ENCODE measurements at regions not wholly inside any gene's neighbourhood (a gene's known extent, or its start where the extent isn't known, plus 50 kb on each side); places are given as distances from the start of the nearest gene placed in this dataset.

DNA sequence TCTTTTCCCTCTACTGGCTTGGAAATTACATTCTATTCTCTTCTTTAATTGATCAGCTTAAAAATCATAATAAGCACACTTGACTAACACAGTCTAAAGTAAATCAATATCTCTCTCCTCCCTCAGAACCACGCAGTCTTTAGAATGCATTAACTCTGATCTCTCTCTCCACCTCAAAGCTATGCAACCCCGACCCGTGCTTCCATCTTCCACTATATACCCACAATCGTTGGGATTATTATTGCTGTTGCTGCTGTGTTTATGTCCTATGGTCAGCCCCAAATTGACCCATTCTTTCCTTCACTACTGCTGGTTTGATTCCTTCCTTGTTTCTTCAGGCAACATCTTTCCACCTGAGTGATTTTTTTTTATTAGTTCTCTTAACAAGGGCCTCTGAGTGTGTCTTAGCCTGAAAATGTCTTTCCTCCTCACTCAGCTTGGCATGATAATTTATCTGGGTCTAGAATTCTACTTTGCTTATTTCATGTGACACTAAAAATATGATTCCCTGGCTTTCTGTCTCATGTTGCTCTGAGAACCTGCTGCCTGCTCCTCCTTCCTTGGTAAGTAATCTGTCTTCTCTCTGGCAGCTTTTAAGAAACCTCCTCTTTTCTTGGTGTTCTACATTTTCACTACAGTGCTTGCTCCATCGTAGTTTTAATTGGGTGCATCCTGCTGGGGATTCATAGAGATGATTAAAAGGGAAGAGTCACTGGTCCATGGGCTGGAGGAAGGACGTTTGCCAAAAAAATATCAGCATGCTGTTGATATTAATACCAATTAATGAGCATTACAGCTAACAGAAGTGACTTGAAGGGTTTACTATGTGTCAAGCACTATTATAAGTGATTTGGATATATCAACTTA, 472.2 kb downstream of the MATN1 start:
- TF ChIP-seq, protein P1, sequence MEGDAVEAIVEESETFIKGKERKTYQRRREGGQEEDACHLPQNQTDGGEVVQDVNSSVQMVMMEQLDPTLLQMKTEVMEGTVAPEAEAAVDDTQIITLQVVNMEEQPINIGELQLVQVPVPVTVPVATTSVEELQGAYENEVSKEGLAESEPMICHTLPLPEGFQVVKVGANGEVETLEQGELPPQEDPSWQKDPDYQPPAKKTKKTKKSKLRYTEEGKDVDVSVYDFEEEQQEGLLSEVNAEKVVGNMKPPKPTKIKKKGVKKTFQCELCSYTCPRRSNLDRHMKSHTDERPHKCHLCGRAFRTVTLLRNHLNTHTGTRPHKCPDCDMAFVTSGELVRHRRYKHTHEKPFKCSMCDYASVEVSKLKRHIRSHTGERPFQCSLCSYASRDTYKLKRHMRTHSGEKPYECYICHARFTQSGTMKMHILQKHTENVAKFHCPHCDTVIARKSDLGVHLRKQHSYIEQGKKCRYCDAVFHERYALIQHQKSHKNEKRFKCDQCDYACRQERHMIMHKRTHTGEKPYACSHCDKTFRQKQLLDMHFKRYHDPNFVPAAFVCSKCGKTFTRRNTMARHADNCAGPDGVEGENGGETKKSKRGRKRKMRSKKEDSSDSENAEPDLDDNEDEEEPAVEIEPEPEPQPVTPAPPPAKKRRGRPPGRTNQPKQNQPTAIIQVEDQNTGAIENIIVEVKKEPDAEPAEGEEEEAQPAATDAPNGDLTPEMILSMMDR (IDR thresholded peaks at IDR 0.05), result no peak
- TF ChIP-seq POLR2A (IDR thresholded peaks at IDR 0.05), result no peak
- no peak for TF ChIP-seq POLR2AphosphoS5 (IDR thresholded peaks at IDR 0.05)
